NCI-H2081 (cell line): ENCODE measurements at regions not wholly inside any gene's neighbourhood (a gene's known extent, or its start where the extent isn't known, plus 50 kb on each side); places are given as distances from the start of the nearest gene placed in this dataset.
"Not testable (repeated sequence)": the region's sequence is repeated elsewhere in the genome, so short reads cannot be mapped to it uniquely, and the experiment has no call there.

Source experiments
- DNase-seq, 2 experiments: peaks; one replicate each; lab custom pipeline; 2025; lab: John Stamatoyannopoulos, UW

DNA sequence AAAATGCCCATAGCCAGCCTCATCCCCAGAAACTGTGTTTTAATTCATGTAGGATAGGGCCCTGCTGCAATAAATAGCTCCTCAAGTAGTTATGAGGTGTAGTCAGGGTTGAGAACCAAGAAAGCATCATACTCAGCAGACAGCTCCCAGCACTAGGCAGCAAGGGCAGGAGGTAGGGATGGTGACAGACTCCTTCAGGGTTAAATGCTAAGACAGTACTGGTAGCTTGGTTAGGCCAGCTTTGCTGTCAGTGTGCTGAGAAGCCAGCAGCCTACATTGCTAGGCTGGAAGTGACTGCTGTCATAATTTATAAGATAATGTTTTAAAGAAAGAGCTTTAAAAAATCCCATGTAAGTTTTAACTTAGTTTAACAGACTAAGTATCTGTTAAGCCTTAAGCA, 113.9 kb upstream of the IMMP2L start:
- no peak for DNase-seq

DNA sequence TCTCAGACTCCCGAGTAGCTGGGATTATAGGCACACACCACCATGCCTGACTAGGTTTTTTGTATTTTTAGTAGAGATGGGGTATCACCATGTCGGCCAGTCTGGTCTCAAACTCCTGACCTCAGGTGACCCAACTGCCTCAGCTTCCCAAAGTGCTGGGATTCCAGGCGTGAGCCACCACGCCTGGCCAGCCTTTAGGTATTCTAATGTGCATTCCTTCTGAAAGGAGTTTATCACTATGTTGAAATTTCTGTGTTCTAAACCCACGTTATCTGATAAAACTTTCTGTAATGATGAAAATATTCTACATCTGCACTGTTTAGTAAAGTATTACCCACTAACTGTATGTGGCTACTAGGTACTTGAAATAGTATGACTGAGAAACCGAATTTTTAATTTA, 110.6 kb upstream of the IMMP2L start:
- no peak for DNase-seq

DNA sequence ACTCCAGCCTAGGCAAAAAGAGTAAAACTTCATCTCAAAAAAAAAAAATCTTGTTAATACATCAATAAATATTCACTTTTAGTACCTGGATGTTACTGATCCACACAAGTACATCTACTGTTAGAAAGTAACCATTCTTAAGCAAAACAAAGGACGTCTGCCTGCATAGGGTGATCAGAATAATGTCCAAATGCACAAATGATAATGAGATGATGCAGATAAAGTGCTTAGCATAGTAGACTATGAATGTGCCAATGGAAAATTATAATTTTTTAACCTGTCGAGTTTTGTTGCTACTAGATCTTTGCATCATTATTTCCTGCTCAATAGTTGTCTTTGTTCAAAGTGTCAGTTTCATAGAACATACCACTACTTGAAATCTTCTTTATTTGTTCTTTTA, 109.6 kb upstream of the IMMP2L start:
- DNase-seq: no peak

DNA sequence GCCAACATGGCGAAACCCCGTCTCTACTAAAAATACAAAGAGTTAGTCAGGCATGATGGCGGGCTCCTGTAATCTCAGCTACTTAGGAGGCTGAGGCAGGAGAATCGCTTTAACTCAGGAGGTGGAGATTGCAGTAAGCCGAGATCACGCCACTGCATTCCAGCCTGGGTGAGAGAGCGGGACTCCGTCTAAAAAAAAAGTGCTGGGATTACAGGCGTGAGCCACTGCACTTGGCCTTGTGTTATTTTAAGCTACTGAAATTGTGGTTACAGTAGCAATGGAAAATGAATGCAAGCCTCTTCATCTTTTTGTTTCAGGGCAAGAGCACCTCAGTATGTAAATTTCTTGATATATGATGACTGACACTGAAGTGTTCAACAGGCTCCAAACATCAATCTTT, 106.4 kb upstream of the IMMP2L start:
- DNase-seq: no peak

DNA sequence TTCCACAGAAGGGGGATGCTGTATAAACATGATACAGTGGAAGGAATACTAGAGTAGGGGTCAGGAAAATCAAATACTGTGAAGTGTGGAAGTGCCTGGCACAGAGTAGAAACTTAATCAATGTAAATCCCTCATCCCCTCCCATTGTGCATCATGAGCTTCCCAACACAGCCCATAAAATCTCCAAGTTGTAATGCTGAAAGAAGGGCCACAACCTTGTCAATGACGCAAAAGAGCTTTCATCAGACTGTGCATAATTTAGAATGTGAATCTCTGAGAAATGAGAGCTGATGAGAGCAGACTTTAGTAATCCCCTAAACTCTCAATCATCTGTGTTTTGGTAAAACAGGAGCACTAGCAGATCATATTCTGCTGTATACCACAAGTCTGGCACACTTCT, 105.2 kb upstream of the IMMP2L start:
- no peak for DNase-seq

DNA sequence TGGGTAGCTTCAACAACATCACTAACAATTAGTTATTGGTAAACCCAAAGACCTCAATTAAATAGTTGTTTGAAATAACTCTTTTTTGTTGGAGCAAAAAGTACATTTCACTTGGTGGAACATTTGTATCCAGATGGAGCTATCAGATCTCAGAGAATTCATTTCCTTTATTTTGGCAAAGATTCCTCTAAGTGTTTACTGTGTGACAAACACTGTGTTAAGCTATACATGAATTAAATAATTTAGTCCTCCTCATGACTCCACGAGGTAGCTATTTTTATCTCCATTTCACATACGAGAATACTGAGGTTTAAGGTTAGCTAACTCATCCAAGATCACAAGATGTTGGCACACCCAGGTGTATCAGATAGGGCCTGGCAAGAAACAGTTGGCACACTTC, 104.0 kb upstream of the IMMP2L start:
- DNase-seq: no peak

- no peak for DNase-seq
These were observed 101.5 kb upstream of the IMMP2L start for GRCh38 chr7:111663771-111664170.

DNA sequence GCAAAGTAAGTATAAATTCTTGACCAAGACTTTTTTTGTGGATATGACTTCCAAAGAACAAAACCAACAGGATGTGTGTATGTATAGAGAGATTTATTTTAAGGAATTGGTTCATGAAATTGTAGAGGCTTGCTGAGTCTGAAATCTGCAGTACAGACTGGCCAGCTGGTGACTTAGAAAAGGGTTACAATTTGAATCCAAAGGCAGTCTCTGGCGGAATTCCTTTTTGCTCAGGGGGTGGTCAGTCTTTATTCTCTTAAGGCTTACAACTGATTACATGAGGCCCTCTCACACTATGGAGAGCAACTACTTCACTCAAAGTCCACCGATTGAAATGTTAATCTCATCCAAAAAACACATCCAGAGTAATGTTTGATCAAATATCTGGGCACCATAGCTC, 100.1 kb upstream of the IMMP2L start:
- DNase-seq: no peak

DNA sequence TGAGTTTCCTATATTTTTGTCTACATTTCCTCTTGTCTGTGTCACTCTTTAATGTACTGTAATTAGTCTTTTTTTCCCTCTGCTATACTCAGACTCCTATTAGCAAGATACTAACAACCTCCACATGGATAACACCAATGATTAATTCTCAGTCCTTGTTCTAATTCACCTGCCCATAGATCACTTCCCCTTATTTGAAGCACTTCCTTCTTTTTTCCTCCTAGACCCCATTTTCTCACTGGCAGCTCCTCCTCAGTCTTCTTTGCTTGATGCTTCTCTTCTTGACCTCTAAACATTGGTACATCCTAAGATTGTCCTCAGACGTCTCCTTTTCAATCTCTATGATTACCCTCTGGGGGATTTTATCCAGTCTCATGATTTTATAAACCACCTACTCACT, 98.2 kb upstream of the IMMP2L start:
- no peak for DNase-seq

DNA sequence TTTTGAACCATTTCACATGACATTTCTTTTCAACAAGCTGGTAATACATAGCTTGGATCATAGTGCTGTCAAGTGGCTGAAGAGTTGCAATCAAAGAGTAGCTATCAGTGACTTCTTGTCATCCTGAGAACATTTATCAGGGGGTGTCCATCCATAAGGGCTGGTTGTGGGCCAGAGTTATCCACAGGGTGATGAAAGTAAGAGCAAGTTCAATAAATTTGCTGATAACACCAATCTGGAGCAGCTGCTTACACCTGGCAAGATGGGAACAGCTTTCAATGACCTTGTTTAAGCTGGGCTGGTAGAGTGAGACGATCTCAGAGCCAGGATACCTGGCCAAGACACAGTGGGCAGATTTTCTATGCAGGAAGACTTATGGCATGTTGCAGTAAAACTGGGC, 96.3 kb upstream of the IMMP2L start:
- DNase-seq: no peak

DNA sequence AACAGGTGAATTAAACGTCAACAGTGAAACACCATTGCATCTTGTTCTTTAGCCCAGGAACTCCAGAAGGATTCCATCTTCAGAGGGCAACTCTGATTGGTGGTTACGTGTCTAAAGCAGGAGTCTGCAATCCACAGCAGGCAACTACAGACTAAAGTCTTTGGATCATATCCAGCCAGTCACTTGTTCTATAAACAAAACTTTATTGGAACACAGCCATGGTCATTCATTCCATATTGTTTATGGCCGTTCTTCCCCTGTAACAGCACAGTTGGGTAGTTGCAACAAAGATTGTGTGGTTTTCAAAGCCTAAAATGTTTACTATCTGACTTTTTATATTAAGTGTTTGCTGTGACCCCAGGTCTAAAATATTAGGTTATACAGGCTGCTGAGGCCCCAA, 94.7 kb upstream of the IMMP2L start:
- no peak for DNase-seq

GRCh38 chr7:111654343-111654742, 92.1 kb upstream of the IMMP2L start:
- DNase-seq: no peak

- no peak for DNase-seq
These were observed 91.6 kb upstream of the IMMP2L start for GRCh38 chr7:111653846-111654245.

DNA sequence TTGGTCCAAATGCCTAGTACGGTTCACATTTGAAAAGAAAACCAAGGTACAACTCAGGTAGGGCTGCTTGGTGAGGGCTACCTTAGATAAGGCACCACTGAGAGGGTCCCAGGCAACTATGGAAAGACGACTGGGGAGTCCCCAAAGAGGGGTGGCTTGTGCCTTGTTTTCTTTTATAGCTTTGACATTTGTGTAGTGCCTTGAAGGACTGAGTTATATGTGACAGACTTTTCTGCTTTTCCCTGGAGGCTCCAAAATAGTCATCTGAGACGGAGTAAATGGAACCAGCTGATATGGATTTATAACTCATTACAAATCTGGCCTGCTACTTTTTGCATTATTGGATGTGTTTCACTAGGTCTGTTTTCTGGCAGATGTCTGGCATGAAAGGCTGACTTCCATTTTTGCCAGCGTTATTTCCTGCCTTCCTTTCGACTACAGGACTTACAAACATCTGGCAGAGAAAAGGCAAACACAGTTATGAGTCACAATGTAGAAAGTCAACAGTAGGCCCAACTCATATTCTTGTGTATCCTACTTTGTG, 88.2 kb upstream of the IMMP2L start:
- DNase-seq: peak; percentile 11 to 61

- DNase-seq: no peak
These were observed 85.6 kb upstream of the IMMP2L start for GRCh38 chr7:111647881-111648280.

DNA sequence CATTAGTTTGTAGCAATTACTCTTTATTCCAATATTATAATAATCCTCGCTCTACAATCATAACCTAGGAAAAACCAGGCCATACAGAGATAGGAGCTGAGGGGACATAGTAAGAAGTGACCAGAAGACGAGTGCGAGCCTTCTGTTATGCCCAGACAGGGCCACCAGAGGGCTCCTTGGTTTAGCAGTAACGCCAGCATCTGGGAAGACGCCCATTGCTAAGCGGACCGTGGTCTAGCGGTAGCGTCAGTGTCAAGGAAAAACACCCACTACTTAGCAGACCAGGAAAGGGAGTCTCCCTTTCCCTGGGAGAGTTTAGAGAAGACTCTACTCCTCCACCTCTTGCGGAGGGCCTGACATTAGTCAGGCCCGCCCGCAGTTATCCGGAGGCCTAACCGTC, 82.3 kb upstream of the IMMP2L start:
- not testable (repeated sequence) for DNase-seq

DNA sequence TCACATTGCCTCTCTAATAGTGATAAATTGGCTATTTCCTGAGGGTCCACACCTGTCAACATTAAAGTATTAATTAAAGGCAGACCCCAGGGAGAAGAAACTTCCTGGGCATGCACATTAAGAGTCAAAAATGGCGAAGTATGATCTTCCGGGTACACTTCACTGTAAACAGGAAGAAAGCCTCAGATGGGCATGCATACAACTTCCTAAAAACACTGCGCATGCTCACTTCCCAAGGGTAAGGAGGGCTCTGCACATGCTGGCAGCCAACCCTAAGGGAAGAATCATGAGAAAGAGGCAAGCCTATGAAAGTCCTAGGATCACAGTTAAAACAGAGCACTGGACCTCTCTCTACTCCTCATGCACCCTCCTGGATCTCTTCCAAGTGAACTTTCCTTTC, 80.1 kb upstream of the IMMP2L start:
- DNase-seq: no peak

GRCh38 chr7:111640416-111640815, 78.1 kb upstream of the IMMP2L start:
- no peak for DNase-seq

- DNase-seq: no peak
These were observed 77.6 kb upstream of the IMMP2L start for GRCh38 chr7:111639934-111640333.

DNA sequence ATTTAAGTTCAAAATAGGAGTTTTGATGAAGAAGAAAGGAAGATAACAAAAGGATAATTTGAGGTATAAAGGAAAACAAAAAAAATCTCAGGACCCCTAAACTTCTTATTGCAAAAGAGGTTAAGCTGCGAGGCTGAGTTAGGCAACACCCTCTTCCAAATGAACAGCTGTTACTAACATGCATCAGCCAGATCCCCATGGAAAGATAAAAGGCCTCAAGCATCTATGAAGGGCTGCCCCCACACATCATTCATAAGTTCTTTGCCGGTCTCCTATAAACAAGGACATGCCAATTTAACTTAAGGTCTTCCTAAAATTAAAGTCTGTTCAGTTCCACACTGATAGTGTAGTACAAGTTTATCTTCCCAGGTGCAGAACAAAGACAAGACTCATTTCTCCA, 75.8 kb upstream of the IMMP2L start:
- no peak for DNase-seq

DNA sequence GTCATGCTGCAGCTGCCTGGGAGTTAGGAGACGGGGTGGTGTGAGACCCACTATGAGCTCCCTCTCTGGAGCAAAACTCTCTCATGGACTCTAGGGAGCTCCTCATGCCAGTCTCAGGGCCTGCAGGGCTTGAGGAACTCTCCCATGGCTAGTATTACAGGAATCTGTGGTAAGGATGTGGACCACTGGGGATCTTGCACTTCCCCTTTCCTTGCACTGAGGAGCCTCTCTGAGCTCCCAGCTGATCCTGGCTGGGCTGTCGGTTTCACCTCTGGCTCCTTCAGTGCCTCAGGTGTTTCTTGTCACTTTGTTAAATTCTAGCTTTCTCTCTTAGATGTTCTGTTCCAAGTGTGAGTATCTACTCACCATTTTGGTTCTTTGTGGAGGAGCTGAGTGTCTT, 71.6 kb upstream of the IMMP2L start:
- no peak for DNase-seq

DNA sequence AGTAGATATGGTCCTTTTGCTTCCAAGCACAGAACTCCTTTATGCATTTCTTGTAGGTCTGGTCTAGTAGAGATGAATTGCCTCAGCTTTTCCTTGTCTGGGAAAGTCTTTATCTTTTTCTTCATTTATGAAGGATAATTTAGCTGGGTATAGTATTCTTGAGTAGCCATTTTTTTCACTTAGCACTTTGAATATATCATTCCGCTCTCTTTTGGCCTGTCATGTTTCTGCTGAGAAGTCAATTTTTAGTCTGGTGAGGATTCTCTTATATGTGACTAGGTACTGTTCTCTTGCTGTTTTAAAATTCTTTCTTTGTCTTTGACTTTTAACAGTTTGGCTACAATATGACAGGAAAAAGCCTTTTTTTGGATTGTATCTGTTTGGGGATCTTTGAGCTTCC, 68.6 kb upstream of the IMMP2L start:
- DNase-seq: no peak

DNA sequence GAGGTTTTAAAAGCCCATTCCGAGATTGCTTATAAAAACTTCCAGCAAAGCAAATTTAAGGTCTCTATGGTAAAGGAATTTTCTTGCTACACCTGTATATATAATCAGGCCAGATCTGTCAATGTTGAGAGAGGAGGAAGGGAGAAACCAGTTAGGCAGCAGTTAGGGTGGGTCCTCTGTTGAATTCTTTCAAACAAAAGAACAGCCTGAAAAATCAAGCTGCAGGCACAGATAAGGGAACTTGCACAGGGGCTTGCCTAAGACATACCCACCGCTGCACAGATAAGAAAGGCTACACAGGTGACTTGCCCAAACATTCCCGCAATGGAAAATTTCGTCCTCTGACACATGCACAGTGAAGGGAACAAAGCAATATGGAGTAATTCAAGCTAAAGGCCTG, 59.8 kb upstream of the IMMP2L start:
- no peak for DNase-seq
